PC-3 (cell line): ENCODE measurements at regions not wholly inside any gene's neighbourhood (a gene's known extent, or its start where the extent isn't known, plus 50 kb on each side); places are given as distances from the start of the nearest gene placed in this dataset.

Experiments
- ATAC-seq: fragments of 200-7000 bp; cut with Tn5 transposase; 2 replicates; pipeline ENCODE4 v1.9.1; 2020; ENCODE audit warnings: mild to moderate bottlenecking, moderate library complexity
- BruUV-seq: library from RNA; stranded (reverse); fragments of 400-500 nt; replicated peaks from 2 replicates; lab custom pipeline; 2021; lab: Mats Ljungman, UMichigan
- CTCF ChIA-PET: fragments of 300-600 bp; sonication (Branson Sonifier 250); formaldehyde crosslinking; loops from one replicate; lab custom pipeline; 2022; ENCODE audit warnings: antibody characterized with exemption; lab: Charles Lee
- POLR2A ChIA-PET: fragments of 300-600 bp; sonication (Branson Sonifier 250); formaldehyde crosslinking; loops from one replicate; lab custom pipeline; 2022; ENCODE audit warnings: antibody characterized with exemption; ENCODE audit not compliant: unreplicated experiment; lab: Charles Lee
- DNase-seq: peaks from one replicate; pipeline ENCODE4 v3.0.0-alpha.2; 2015
- H2AFZ ChIP-seq: fragments of 300-600 bp; sonication (generic); 2 replicates; pipeline ENCODE4 v1.6.0; 2016; ENCODE audit warnings: antibody characterized with exemption, low read length
- H3F3A ChIP-seq: fragments of 300-600 bp; sonication (generic); one replicate; pipeline ENCODE4 v1.6.0; 2017; ENCODE audit warnings: antibody characterized with exemption, low read length, control low read depth, mild to moderate bottlenecking; ENCODE audit not compliant: unreplicated experiment
- H3K27ac ChIP-seq: fragments of 300-600 bp; sonication (generic); 2 replicates; pipeline ENCODE4 v1.5.1; 2016; ENCODE audit warnings: mild to moderate bottlenecking, low read length
- H3K27me3 ChIP-seq: fragments of 300-600 bp; sonication (generic); 2 replicates; pipeline ENCODE4 v1.6.1; 2016; ENCODE audit warnings: low read length, mixed read lengths
- H3K36me3 ChIP-seq: fragments of 300-600 bp; sonication (generic); 2 replicates; pipeline ENCODE4 v1.6.1; 2016; ENCODE audit warnings: low read depth, mixed run types, low read length, mixed read lengths
- H3K4me1 ChIP-seq: fragments of 300-600 bp; sonication (generic); 2 replicates; pipeline ENCODE4 v1.5.1; 2016; ENCODE audit warnings: low read length; ENCODE audit not compliant: insufficient read depth
- H3K4me2 ChIP-seq: fragments of 300-600 bp; sonication (generic); 2 replicates; pipeline ENCODE4 v1.6.0; 2016; ENCODE audit warnings: low read length
- H3K4me3 ChIP-seq: fragments of 300-600 bp; sonication (generic); 2 replicates; pipeline ENCODE4 v1.5.1; 2016; ENCODE audit warnings: mild to moderate bottlenecking, low read length, mixed read lengths
- H3K79me2 ChIP-seq: fragments of 300-600 bp; sonication (generic); 2 replicates; pipeline ENCODE4 v1.6.1; 2017; ENCODE audit warnings: low read length, mixed read lengths
- H3K9ac ChIP-seq: fragments of 300-600 bp; sonication (generic); 2 replicates; pipeline ENCODE4 v1.6.0; 2016; ENCODE audit warnings: mild to moderate bottlenecking, low read length
- H3K9me2 ChIP-seq: fragments of 300-600 bp; sonication (generic); replicated peaks from 2 replicates; pipeline ENCODE4 v1.6.1; 2016; ENCODE audit warnings: mixed run types, low read length, mixed read lengths
- H3K9me3 ChIP-seq: fragments of 300-600 bp; sonication (generic); 2 replicates; pipeline ENCODE4 v1.6.1; 2016; ENCODE audit warnings: low read length, mixed read lengths
- H4K20me1 ChIP-seq: fragments of 300-600 bp; sonication (generic); 2 replicates; pipeline ENCODE4 v1.6.1; 2016; ENCODE audit warnings: low read length, mixed read lengths
- EZH2 ChIP-seq: fragments of 300-600 bp; sonication (generic); IDR thresholded peaks from one replicate; pipeline ENCODE4 v1.6.1; 2017; ENCODE audit warnings: antibody characterized with exemption, mild to moderate bottlenecking, low read length; ENCODE audit not compliant: unreplicated experiment
- EZH2phosphoT487 ChIP-seq: fragments of 300-600 bp; sonication (generic); IDR thresholded peaks from 2 replicates; pipeline ENCODE4 v1.6.1; 2018; ENCODE audit warnings: mild to moderate bottlenecking, antibody characterized with exemption, low read length, borderline replicate concordance
- intact Hi-C: fragments of 100-400 bp; cut with micrococcal nuclease; formaldehyde crosslinking; loops from 2 replicates; pipeline ENCODE4 v1.9.0; 2023
- TF ChIP-seq, protein P1 (sequence below): fragments of 300-600 bp; sonication (generic); conservative IDR thresholded peaks from 2 replicates; pipeline ENCODE4 v1.5.1; 2017; ENCODE audit warnings: antibody characterized with exemption, low read depth, mild to moderate bottlenecking, low read length

DNA sequence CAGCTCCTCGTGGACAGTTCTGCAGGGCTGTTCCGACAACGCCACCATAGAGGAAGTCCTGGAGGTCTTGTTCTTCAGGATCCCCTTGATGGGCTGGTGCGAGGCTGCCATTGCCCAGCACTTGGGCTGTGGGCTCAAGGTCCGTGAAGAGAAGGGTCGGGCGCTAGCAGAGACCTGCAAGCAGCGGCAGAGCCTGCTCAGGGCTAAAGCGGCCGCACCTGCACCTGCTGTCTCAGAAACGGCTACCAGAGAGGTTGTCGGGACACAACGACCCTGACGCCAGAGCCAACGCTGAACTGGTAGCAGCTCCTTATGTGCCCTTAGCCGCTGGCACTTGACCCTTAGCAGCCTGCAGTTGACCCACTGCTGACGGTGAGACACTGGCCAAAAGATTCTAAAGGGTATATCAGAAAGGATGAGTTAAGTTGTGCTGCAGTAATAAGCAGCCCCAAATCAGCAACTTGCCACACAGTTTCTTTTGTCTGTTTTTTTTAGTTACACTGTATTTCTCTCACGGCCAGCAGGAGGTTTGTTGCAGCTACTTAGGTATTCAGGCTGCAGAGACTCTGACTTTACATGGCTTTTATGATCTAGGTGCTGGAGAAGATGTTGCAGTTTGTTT is 55.5 kb upstream of the ST6GAL2 start:
- Histone ChIP-seq H3K4me3 (no peak overlapping the region), H2AFZ (no peak overlapping the region), H3K79me2 (no peaks in the 10 kb centered on the region), H3K9me2 (no peaks in the 10 kb centered on the region), H3K36me3 (no peaks in the 10 kb centered on the region), H3K9me3 (no peaks in the 10 kb centered on the region), H3K9ac (no peak overlapping the region), H3F3A (no peaks in the 10 kb centered on the region), H4K20me1 (no peaks in the 10 kb centered on the region), H3K27ac (no peak overlapping the region), H3K4me1 (peaks cover 8% of the 10 kb centered on the region; the same call in 1 of the 2 replicates), H3K27me3 (no peaks in the 10 kb centered on the region), H3K4me2 (no peak overlapping the region)
- TF ChIP-seq, protein P1, sequence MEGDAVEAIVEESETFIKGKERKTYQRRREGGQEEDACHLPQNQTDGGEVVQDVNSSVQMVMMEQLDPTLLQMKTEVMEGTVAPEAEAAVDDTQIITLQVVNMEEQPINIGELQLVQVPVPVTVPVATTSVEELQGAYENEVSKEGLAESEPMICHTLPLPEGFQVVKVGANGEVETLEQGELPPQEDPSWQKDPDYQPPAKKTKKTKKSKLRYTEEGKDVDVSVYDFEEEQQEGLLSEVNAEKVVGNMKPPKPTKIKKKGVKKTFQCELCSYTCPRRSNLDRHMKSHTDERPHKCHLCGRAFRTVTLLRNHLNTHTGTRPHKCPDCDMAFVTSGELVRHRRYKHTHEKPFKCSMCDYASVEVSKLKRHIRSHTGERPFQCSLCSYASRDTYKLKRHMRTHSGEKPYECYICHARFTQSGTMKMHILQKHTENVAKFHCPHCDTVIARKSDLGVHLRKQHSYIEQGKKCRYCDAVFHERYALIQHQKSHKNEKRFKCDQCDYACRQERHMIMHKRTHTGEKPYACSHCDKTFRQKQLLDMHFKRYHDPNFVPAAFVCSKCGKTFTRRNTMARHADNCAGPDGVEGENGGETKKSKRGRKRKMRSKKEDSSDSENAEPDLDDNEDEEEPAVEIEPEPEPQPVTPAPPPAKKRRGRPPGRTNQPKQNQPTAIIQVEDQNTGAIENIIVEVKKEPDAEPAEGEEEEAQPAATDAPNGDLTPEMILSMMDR: no peak
- TF ChIP-seq EZH2: no peak
- no peak for TF ChIP-seq EZH2phosphoT487
- ATAC-seq (no peak), DNase-seq (no peak)
- no TSS peak for BruUV-seq
- POLR2A ChIA-PET: no interaction called here
- CTCF ChIA-PET: no interaction called here
- intact Hi-C loops: no loop called here

DNA sequence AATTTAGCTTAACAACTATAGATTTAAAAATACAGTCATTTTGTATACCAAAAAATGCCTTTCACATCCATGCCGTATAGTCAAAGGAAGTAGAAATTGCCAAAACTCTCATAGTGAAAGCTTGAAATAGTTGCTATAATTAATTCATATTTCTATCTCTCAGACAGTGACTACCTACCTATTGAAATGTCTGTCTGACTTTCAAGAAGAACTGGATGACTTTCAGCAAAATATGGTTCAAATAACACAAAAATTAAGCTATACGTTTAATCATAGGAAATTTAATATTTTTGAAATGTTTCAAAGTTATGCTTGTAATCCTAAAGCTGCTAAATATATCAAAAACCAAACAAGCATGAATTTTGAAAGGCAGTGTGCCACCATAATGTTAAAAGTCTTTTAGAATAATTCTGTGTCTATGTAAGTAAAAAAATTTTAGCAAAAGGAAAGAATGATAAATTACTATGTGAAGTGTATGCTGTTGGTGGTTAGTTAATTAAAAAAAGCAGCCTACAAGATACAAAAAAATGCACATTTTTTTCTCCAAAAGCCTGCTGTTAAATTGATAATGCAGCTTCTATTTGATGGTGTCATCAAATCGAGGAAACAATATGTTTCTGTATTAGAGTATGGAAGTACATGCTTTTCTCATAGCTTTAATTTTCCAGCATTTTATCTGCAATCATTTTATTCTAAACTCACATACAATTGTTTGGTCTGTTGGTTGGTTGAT is 57.7 kb upstream of the ST6GAL2 start:
- H3K36me3 ChIP-seq: no peaks in the 10 kb centered on the region
- no TSS peak for BruUV-seq
- no peaks in the 10 kb centered on the region for H3K9me2 ChIP-seq
- no peak overlapping the region for H3K27ac ChIP-seq
- H3F3A ChIP-seq: no peaks in the 10 kb centered on the region
- no peak overlapping the region for H3K4me3 ChIP-seq
- no peak overlapping the region for H3K9ac ChIP-seq
- ChIA-PET CTCF (no interaction called here), POLR2A (no interaction called here)
- no peaks in the 10 kb centered on the region for H3K79me2 ChIP-seq
- ATAC-seq (no peak), DNase-seq (no peak)
- no peak overlapping the region for H3K4me2 ChIP-seq
- H3K27me3 ChIP-seq: no peaks in the 10 kb centered on the region
- intact Hi-C loops: no loop called here
- TF ChIP-seq EZH2 (no peak), EZH2phosphoT487 (no peak)
- TF ChIP-seq, protein P1: no peak
- H3K9me3 ChIP-seq: no peaks in the 10 kb centered on the region
- H2AFZ ChIP-seq: 0 out of 2 replicates have a peak overlapping the region, but pooled peaks have one; percentile 24
- no peaks in the 10 kb centered on the region for H4K20me1 ChIP-seq
- H3K4me1 ChIP-seq: peaks cover 8% of the 10 kb centered on the region; the same call in 1 of the 2 replicates

DNA sequence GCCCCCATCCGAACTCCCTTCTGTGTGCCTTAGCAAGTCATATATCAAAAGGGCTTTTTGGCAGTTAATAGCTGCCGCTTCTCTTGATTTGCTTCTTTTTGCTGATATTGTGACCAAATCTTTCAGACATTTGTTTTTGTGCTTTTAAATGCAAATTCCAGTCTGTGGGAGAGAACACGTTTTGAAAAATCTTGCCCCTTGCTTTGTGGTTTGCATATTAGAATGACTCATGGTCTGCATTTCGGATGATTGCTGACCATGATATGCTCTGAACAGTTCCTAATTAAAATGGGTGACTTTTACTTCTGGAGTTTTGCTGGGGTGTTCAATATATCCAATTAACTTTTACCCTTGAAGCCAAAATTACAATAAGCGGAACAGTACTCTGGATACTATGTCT is 58.2 kb upstream of the ST6GAL2 start:
- Histone ChIP-seq H3K27me3 (no peaks in the 10 kb centered on the region), H3K79me2 (no peaks in the 10 kb centered on the region), H3K9ac (no peak overlapping the region), H3K9me3 (no peaks in the 10 kb centered on the region), H3K4me2 (no peak overlapping the region), H3K36me3 (no peaks in the 10 kb centered on the region), H3F3A (no peaks in the 10 kb centered on the region), H3K4me3 (no peak overlapping the region), H3K4me1 (peaks cover 8% of the 10 kb centered on the region; the same call in 1 of the 2 replicates), H3K27ac (no peak overlapping the region), H4K20me1 (no peaks in the 10 kb centered on the region), H2AFZ (0 out of 2 replicates have a peak overlapping the region, but pooled peaks have one; percentile 24), H3K9me2 (no peaks in the 10 kb centered on the region)
- intact Hi-C loops: no loop called here
- ChIA-PET CTCF (no interaction called here), POLR2A (no interaction called here)
- ATAC-seq (0 out of 2 replicates have a peak, but pooled peaks have one; percentile 40), DNase-seq (peak; percentile 45)
- no TSS peak for BruUV-seq
- no peak for TF ChIP-seq EZH2
- TF ChIP-seq EZH2phosphoT487: no peak
- TF ChIP-seq, protein P1: no peak
